ENCODE measurements at regions not wholly inside any gene's neighbourhood (a gene's known extent, or its start where the extent isn't known, plus 50 kb on each side); places are given as distances from the start of the nearest gene placed in this dataset.

GRCh38 chr2:150145299-150145692 is 342.2 kb downstream of the RND3 start:
- H3K4me3 ChIP-seq (ENCODE audit: low read length) = no peak overlapping the region
- H3K4me3 Mint-ChIP-seq = no peak overlapping the region
- peaks cover 6% of the 10 kb centered on the region for H3K9me3 ChIP-seq (ENCODE audit: control insufficient read depth, insufficient read depth, low read length)
- H3K36me3 Mint-ChIP-seq = no peaks in the 10 kb centered on the region
- WGBS (ENCODE audit: insufficient coverage) = 64% methylated on average over 4 of the region's 4 CpGs
- H3K27ac ChIP-seq (ENCODE audit: low read length) = no peak overlapping the region
- H3K27ac Mint-ChIP-seq = no peak overlapping the region
- no peaks in the 10 kb centered on the region for H3K27me3 Mint-ChIP-seq (ENCODE audit: low read depth in 2 of 2)
- no peaks in the 10 kb centered on the region for H3K36me3 ChIP-seq (ENCODE audit: control insufficient read depth, insufficient read depth, low read length)
- ATAC-seq (no peak), DNase-seq (no peak)
- TF ChIP-seq, protein P1, sequence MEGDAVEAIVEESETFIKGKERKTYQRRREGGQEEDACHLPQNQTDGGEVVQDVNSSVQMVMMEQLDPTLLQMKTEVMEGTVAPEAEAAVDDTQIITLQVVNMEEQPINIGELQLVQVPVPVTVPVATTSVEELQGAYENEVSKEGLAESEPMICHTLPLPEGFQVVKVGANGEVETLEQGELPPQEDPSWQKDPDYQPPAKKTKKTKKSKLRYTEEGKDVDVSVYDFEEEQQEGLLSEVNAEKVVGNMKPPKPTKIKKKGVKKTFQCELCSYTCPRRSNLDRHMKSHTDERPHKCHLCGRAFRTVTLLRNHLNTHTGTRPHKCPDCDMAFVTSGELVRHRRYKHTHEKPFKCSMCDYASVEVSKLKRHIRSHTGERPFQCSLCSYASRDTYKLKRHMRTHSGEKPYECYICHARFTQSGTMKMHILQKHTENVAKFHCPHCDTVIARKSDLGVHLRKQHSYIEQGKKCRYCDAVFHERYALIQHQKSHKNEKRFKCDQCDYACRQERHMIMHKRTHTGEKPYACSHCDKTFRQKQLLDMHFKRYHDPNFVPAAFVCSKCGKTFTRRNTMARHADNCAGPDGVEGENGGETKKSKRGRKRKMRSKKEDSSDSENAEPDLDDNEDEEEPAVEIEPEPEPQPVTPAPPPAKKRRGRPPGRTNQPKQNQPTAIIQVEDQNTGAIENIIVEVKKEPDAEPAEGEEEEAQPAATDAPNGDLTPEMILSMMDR (IDR thresholded peaks at IDR 0.05) = no peak
- intact Hi-C loops (cut with micrococcal nuclease) = no loop called here
- H3K4me1 Mint-ChIP-seq = no peaks in the 10 kb centered on the region
- H3K27me3 ChIP-seq (ENCODE audit: control insufficient read depth, insufficient read depth, low read length) = no peaks in the 10 kb centered on the region
- H3K9me3 Mint-ChIP-seq = peaks cover 2 to 23% of the 10 kb centered on the region in 2 donors
- no peaks in the 10 kb centered on the region for H3K4me1 ChIP-seq (ENCODE audit: control insufficient read depth, insufficient read depth, low read length)

DNA sequence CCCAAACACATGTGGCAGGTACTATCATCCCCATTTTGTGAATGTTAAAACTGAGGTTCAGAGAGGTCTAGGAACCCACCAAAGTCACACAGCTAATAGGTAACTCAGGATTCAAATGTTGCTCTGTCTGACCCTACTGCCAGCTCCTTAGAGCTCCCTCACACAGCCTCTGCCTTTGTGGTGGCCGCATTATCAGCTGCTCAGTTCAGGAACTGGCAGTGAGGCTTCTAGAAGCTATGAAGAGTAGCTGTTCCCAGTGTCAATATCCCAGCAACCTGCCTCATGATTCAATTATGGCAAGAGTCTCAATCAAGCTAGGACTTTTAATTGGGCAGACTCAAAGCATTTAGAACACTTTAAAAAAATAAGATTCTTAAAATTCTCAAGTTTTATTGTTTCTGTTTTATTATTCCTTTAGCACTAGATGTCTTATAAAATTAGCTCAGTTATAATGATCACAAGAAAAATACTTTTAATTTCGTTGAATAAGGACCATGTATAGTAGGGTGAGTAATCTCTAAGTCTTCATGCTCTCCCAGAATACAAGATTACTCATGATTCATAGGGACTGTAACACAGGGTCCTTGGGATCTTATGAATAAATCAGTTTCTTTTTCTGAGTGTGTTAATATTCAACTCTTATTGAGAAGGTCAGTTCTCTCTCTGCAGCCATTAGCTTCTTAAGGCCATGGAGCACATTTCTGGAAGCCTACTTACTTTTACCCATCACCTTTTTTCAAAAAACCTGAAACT is 342.7 kb downstream of the RND3 start:
- Histone ChIP-seq H3K4me1 (ENCODE audit: control insufficient read depth, insufficient read depth, low read length) (no peaks in the 10 kb centered on the region), H3K27me3 (ENCODE audit: control insufficient read depth, insufficient read depth, low read length) (no peaks in the 10 kb centered on the region), H3K27ac (ENCODE audit: low read length) (no peak overlapping the region), H3K36me3 (ENCODE audit: control insufficient read depth, insufficient read depth, low read length) (no peaks in the 10 kb centered on the region), H3K4me3 (ENCODE audit: low read length) (no peak overlapping the region), H3K9me3 (ENCODE audit: control insufficient read depth, insufficient read depth, low read length) (peaks cover 6% of the 10 kb centered on the region)
- DNase-seq (no peak), ATAC-seq (no peak)
- no peaks in the 10 kb centered on the region for H3K27me3 Mint-ChIP-seq (ENCODE audit: low read depth in 2 of 2)
- H3K4me1 Mint-ChIP-seq = no peaks in the 10 kb centered on the region
- no peak overlapping the region for H3K4me3 Mint-ChIP-seq
- TF ChIP-seq, protein P1 (IDR thresholded peaks at IDR 0.05) = no peak
- H3K36me3 Mint-ChIP-seq = no peaks in the 10 kb centered on the region
- no peak overlapping the region for H3K27ac Mint-ChIP-seq
- 72% methylated on average over 1 of the region's 2 CpGs for WGBS (ENCODE audit: insufficient coverage)
- intact Hi-C loops (cut with micrococcal nuclease) = no loop called here
- H3K9me3 Mint-ChIP-seq = peaks cover 2 to 21% of the 10 kb centered on the region in 2 donors

- Histone ChIP-seq H3K9me3 (ENCODE audit: control insufficient read depth, insufficient read depth, low read length) (peaks cover 6% of the 10 kb centered on the region), H3K4me1 (ENCODE audit: control insufficient read depth, insufficient read depth, low read length) (no peaks in the 10 kb centered on the region), H3K4me3 (ENCODE audit: low read length) (no peak overlapping the region), H3K27me3 (ENCODE audit: control insufficient read depth, insufficient read depth, low read length) (no peaks in the 10 kb centered on the region), H3K27ac (ENCODE audit: low read length) (no peak overlapping the region), H3K36me3 (ENCODE audit: control insufficient read depth, insufficient read depth, low read length) (no peaks in the 10 kb centered on the region)
- no peaks in the 10 kb centered on the region for H3K36me3 Mint-ChIP-seq
- no peaks in the 10 kb centered on the region for H3K4me1 Mint-ChIP-seq
- no peak for ATAC-seq
- WGBS (ENCODE audit: insufficient coverage) = 93% methylated on average over 5 of the region's 7 CpGs
- H3K27ac Mint-ChIP-seq = no peak overlapping the region
- DNase-seq = no peak
- intact Hi-C loops (cut with micrococcal nuclease) = no loop called here
- TF ChIP-seq, protein P1 (IDR thresholded peaks at IDR 0.05) = no peak
- H3K9me3 Mint-ChIP-seq = peaks cover 6 to 22% of the 10 kb centered on the region in 2 donors
- H3K4me3 Mint-ChIP-seq = no peak overlapping the region
- H3K27me3 Mint-ChIP-seq (ENCODE audit: low read depth in 2 of 2) = no peaks in the 10 kb centered on the region
Measured at GRCh38 chr2:150143087-150143536, 344.4 kb downstream of the RND3 start.

DNA sequence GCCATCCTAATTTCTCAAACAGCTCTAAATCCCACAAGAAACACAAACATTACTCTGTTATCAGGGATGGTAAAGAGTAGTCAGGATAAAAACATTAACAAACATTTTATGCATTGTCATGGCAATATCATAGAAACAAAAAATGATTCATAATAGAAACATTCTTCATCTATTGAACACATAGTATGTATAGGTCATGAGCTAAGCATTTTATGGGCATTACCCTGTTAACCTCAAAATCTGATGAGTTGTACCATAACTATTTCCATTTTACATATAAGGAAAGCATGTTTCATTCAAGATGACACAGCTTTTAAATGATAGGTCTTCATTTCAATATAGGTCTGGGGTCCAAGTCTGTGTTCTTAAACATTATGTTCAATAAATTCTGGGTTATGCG is 344.9 kb downstream of the RND3 start:
- Mint-ChIP-seq H3K27ac (no peak overlapping the region), H3K9me3 (peaks cover 9 to 23% of the 10 kb centered on the region in 2 donors), H3K4me3 (no peak overlapping the region), H3K4me1 (no peaks in the 10 kb centered on the region), H3K36me3 (no peaks in the 10 kb centered on the region), H3K27me3 (ENCODE audit: low read depth in 2 of 2) (no peaks in the 10 kb centered on the region)
- Histone ChIP-seq H3K36me3 (ENCODE audit: control insufficient read depth, insufficient read depth, low read length) (no peaks in the 10 kb centered on the region), H3K4me1 (ENCODE audit: control insufficient read depth, insufficient read depth, low read length) (no peaks in the 10 kb centered on the region), H3K27me3 (ENCODE audit: control insufficient read depth, insufficient read depth, low read length) (no peaks in the 10 kb centered on the region), H3K9me3 (ENCODE audit: control insufficient read depth, insufficient read depth, low read length) (peaks cover 6% of the 10 kb centered on the region), H3K4me3 (ENCODE audit: low read length) (no peak overlapping the region), H3K27ac (ENCODE audit: low read length) (no peak overlapping the region)
- DNase-seq (no peak), ATAC-seq (no peak)
- TF ChIP-seq, protein P1 (IDR thresholded peaks at IDR 0.05) = no peak
- WGBS (ENCODE audit: insufficient coverage) = 80% methylated on average over 1 of the region's 1 CpG
- intact Hi-C loops (cut with micrococcal nuclease) = no loop called here
